GM12878 (cell line): ENCODE measurements at regions not wholly inside any gene's neighbourhood (a gene's known extent, or its start where the extent isn't known, plus 50 kb on each side); places are given as distances from the start of the nearest gene placed in this dataset.

Experiments
- ATAC-seq: fragments of 200-7000 bp; cut with Tn5 transposase; 3 replicates; pipeline ENCODE4 v1.9.1; 2020; ENCODE audit warnings: mild to moderate bottlenecking, moderate library complexity
- BruUV-seq: library from RNA; stranded (reverse); fragments of 400-500 nt; replicated peaks from 2 replicates; lab custom pipeline; 2021; lab: Mats Ljungman, UMichigan
- CTCF ChIA-PET: fragments of 300-600 bp; sonication (Branson Sonifier 250); formaldehyde crosslinking; extraction: SDS; loops from one replicate; lab custom pipeline; 2021; ENCODE audit warnings: inconsistent platforms; lab: Yijun Ruan, JAX
- POLR2A ChIA-PET: fragments of 350-600 bp; formaldehyde crosslinking; extraction: SDS; loops from one replicate; lab custom pipeline; 2021; ENCODE audit warnings: inconsistent platforms; lab: Charles Lee
- RAD21 ChIA-PET: fragments of 300-600 bp; sonication (Branson Sonifier 250); formaldehyde crosslinking; loops from one replicate; lab custom pipeline; 2023; ENCODE audit warnings: antibody characterized with exemption; ENCODE audit not compliant: unreplicated experiment; lab: Charles Lee
- SMC1A ChIA-PET: fragments of 300-600 bp; sonication (Branson Sonifier 250); formaldehyde crosslinking; loops from one replicate; lab custom pipeline; 2023; ENCODE audit not compliant: unreplicated experiment, uncharacterized antibody; lab: Charles Lee
- DNase-seq: peaks from one replicate; pipeline ENCODE4 v3.0.0-alpha.2; 2011; ENCODE audit warnings: low read depth, low spot score
- FAIRE-seq: peaks from 3 replicates; lab custom pipeline; 2011; peaks lifted over from hg19 to GRCh38; lab: Jason Lieb, UNC
- H2AFZ ChIP-seq: 2 replicates; pipeline ENCODE4 v1.6.0; 2011; ENCODE audit warnings: low read depth, low read length, control low read depth; ENCODE audit not compliant: control insufficient read depth
- H3K27ac ChIP-seq: 2 replicates; pipeline ENCODE4 v1.5.1; 2011; ENCODE audit warnings: control low read depth; ENCODE audit not compliant: control insufficient read depth, insufficient read depth
- H3K27me3 ChIP-seq, 2 experiments: replicated peaks in 1 of 2; 2 replicates each; pipeline versions ENCODE4 v1.6.0 to v1.6.1; 2011; ENCODE audit warnings: low read length in 1 of 2; ENCODE audit not compliant: control insufficient read depth in 2 of 2, insufficient read depth in 2 of 2
- H3K36me3 ChIP-seq, 2 experiments: 2 replicates each; pipeline ENCODE4 v1.5.1; 2011; ENCODE audit warnings: low read length in 1 of 2; ENCODE audit not compliant: control insufficient read depth in 2 of 2, insufficient read depth in 2 of 2
- H3K4me1 ChIP-seq: 2 replicates; pipeline ENCODE4 v1.6.1; 2011; ENCODE audit warnings: mild to moderate bottlenecking, low read length, moderate library complexity, mixed read lengths; ENCODE audit not compliant: control insufficient read depth, insufficient read depth
- H3K4me2 ChIP-seq: 2 replicates; pipeline ENCODE4 v1.6.0; 2011; ENCODE audit warnings: control low read depth; ENCODE audit not compliant: control insufficient read depth, insufficient read depth
- H3K4me3 ChIP-seq: fragments of 200-600 bp; sonication (generic); 2 replicates; pipeline ENCODE4 v1.5.1; 2016
- H3K79me2 ChIP-seq: 2 replicates; pipeline ENCODE4 v1.6.0; 2011; ENCODE audit warnings: low read length; ENCODE audit not compliant: control insufficient read depth, insufficient read depth
- H3K9ac ChIP-seq: 2 replicates; pipeline ENCODE4 v1.8.0; 2011; ENCODE audit warnings: low read length, control low read depth, mixed read lengths; ENCODE audit not compliant: control insufficient read depth, insufficient read depth
- H3K9me3 ChIP-seq: replicated peaks from 3 replicates; pipeline ENCODE4 v1.5.1; 2011; ENCODE audit warnings: mild to moderate bottlenecking, low read length; ENCODE audit not compliant: control insufficient read depth, insufficient read depth
- H4K20me1 ChIP-seq: 2 replicates; pipeline ENCODE4 v1.6.0; 2011; ENCODE audit not compliant: control insufficient read depth, insufficient read depth
- BHLHE40 ChIP-seq, 2 experiments: fragments of 450-650 bp in 1 of 2; IDR thresholded peaks; 2 replicates each; pipeline ENCODE4 v1.6.1; 2011 to 2017; ENCODE audit warnings: low read depth in 2 of 2, borderline replicate concordance in 1 of 2, improper control_type of control experiment in 1 of 2, low read length in 1 of 2, mild to moderate bottlenecking in 1 of 2
- MTA3 ChIP-seq: IDR thresholded peaks from 2 replicates; pipeline ENCODE4 v1.6.1; 2012; ENCODE audit warnings: low read length, inconsistent platforms, borderline replicate concordance
- ZNF217 ChIP-seq: fragments of 450-650 bp; IDR thresholded peaks from 2 replicates; pipeline ENCODE4 v1.6.1; 2017; ENCODE audit warnings: antibody characterized with exemption, mild to moderate bottlenecking
- WGBS: methylation state at CpG from one replicate; pipeline ENCODE4 v1.1.6; 2016; ENCODE audit warnings: low lambda C conversion rate; ENCODE audit not compliant: insufficient replicate concordance, insufficient coverage; ENCODE audit errors: missing lambda C conversion rate; 5-methylcytosine and 5-hydroxymethylcytosine counted together
- in situ Hi-C: fragments of 300-500 bp; cut with MboI; formaldehyde crosslinking; loops from 9 replicates; pipeline ENCODE4 v1.14.3; 2018; ENCODE audit warnings: mixed read lengths
- intact Hi-C: fragments of 100-400 bp; cut with micrococcal nuclease; formaldehyde crosslinking; loops from one replicate; pipeline ENCODE4 v1.14.2; 2022; ENCODE audit not compliant: unreplicated experiment
- TF ChIP-seq, protein P1 (sequence below): fragments of 450-650 bp; formaldehyde crosslinking; IDR thresholded peaks from 2 replicates; pipeline ENCODE4 v1.4.0; 2022; ENCODE audit warnings: mild to moderate bottlenecking, moderate library complexity

DNA sequence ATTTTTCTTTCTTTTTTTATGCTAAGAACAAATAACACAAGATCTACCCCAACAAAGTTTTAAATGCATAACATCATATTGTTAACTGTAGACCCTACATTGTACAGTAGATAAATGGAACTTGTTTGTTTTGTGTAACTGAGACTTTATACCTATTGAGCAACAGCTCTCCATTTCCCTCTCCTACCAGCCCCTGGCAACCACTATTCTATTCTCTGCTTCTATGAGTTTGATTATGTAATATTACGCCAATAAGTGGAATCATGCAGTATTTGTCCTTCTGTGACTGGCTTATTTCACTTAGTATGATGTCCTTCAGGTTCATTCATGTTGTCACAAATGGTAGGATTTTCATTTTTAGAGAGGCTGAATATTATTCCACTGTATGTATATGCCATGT is 308.2 kb upstream of the PRR16 start:
- TF ChIP-seq BHLHE40 (IDR thresholded peaks at IDR 0.05; ENCODE audit: borderline replicate concordance in 1 of 2, low read depth in 2 of 2, low read length in 1 of 2), result no peak
- TF ChIP-seq, protein P1, sequence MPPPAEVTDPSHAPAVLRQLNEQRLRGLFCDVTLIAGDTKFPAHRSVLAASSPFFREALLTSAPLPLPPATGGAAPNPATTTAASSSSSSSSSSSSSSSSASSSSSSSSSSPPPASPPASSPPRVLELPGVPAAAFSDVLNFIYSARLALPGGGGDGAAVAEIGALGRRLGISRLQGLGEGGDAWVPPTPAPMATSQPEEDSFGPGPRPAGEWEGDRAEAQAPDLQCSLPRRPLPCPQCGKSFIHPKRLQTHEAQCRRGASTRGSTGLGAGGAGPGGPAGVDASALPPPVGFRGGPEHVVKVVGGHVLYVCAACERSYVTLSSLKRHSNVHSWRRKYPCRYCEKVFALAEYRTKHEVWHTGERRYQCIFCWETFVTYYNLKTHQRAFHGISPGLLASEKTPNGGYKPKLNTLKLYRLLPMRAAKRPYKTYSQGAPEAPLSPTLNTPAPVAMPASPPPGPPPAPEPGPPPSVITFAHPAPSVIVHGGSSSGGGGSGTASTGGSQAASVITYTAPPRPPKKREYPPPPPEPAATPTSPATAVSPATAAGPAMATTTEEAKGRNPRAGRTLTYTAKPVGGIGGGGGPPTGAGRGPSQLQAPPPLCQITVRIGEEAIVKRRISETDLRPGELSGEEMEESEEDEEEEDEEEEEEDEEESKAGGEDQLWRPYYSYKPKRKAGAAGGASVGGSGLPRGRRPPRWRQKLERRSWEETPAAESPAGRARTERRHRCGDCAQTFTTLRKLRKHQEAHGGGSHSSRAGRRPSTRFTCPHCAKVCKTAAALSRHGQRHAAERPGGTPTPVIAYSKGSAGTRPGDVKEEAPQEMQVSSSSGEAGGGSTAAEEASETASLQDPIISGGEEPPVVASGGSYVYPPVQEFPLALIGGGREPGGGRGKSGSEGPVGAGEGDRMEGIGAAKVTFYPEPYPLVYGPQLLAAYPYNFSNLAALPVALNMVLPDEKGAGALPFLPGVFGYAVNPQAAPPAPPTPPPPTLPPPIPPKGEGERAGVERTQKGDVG (CRISPR knock-in tag), result no peak
- TF ChIP-seq MTA3, result no peak
- ATAC-seq, result no peak
- POLR2A ChIA-PET, result no interaction called here
- H4K20me1 ChIP-seq, result no peaks in the 10 kb centered on the region
- H3K27ac ChIP-seq, result no peak overlapping the region
- DNase-seq, result no peak
- intact Hi-C loops, result no loop called here
- BruUV-seq, result no TSS peak
- RAD21 ChIA-PET, result no interaction called here
- no peak overlapping the region for H3K4me3 ChIP-seq
- CTCF ChIA-PET, result no interaction called here
- no peak for FAIRE-seq
- no peaks in the 10 kb centered on the region for H3K36me3 ChIP-seq
- SMC1A ChIA-PET, result no interaction called here
- H3K4me1 ChIP-seq, result no peaks in the 10 kb centered on the region
- no peak overlapping the region for H3K9ac ChIP-seq
- no peaks in the 10 kb centered on the region for H3K9me3 ChIP-seq
- no peaks in the 10 kb centered on the region for H3K79me2 ChIP-seq
- in situ Hi-C loops, result no loop called here
- H3K4me2 ChIP-seq, result no peak overlapping the region
- 24% methylated on average over 1 of the region's 1 CpG for WGBS
- H3K27me3 ChIP-seq, result no peaks in the 10 kb centered on the region
- H2AFZ ChIP-seq, result no peak overlapping the region

DNA sequence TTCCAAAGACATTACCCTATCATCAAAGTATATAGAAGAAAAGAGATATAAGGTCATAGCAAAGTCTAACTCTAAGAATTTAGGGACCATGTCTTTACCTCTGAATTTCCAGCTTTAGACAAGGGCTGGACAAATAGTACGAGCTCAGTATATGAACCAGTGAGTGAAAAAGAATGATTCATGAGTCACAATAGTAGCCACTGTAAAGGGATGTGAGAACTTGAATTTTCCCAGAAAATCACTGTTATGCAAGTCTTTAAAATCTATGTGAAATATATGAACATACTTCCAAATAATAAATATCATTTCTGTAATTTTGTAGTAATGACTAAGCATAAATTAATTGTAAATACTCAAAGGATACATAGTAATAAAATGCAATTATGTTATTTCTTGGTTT is 305.9 kb upstream of the PRR16 start:
- ChIA-PET SMC1A (interaction anchor here (2.0 kb wide), 1 partner anchor 8 kb away, joined by 6 read pairs; no protein-coding TSS in a partner anchor), RAD21 (no interaction called here), POLR2A (no interaction called here), CTCF (no interaction called here)
- H3K4me1 ChIP-seq, result no peaks in the 10 kb centered on the region
- H3K4me3 ChIP-seq, result no peak overlapping the region
- no TSS peak for BruUV-seq
- in situ Hi-C loops, result no loop called here
- H3K27me3 ChIP-seq, result no peaks in the 10 kb centered on the region
- TF ChIP-seq ZNF217, result no peak
- intact Hi-C loops, result no loop called here
- no peak for ATAC-seq
- no peak overlapping the region for H3K27ac ChIP-seq
- no peaks in the 10 kb centered on the region for H3K9me3 ChIP-seq
- H3K36me3 ChIP-seq, result no peaks in the 10 kb centered on the region
- FAIRE-seq, result no peak
- H3K4me2 ChIP-seq, result no peak overlapping the region
- H2AFZ ChIP-seq, result no peak overlapping the region
- no peak overlapping the region for H3K9ac ChIP-seq
- 0% methylated on average over 1 of the region's 1 CpG for WGBS
- no peaks in the 10 kb centered on the region for H4K20me1 ChIP-seq
- no peak for DNase-seq
- no peaks in the 10 kb centered on the region for H3K79me2 ChIP-seq
